ENCODE measurements at regions not wholly inside any gene's neighbourhood (a gene's known extent, or its start where the extent isn't known, plus 50 kb on each side); places are given as distances from the start of the nearest gene placed in this dataset.

DNA sequence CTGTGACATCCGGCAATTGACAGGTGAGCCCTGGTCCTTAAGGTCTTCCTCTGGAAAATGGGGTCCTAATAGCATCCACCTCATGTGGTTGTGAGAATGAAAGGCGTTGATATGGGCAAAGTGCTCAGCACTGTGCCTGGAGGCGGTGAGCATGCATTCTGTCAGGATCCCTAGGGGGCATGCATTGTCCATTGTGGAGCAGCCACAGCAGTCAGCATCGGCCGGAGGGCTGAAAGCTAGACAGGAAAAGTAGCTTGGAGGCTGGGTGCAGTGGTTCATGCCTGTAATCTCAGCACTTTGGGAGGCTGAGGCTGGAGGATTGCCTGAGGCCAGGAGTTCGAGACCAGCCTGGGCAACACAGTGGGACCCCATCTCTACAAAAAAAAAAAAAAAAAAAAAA, 122.2 kb downstream of the LHX2 start:
- TF ChIP-seq, protein P1, sequence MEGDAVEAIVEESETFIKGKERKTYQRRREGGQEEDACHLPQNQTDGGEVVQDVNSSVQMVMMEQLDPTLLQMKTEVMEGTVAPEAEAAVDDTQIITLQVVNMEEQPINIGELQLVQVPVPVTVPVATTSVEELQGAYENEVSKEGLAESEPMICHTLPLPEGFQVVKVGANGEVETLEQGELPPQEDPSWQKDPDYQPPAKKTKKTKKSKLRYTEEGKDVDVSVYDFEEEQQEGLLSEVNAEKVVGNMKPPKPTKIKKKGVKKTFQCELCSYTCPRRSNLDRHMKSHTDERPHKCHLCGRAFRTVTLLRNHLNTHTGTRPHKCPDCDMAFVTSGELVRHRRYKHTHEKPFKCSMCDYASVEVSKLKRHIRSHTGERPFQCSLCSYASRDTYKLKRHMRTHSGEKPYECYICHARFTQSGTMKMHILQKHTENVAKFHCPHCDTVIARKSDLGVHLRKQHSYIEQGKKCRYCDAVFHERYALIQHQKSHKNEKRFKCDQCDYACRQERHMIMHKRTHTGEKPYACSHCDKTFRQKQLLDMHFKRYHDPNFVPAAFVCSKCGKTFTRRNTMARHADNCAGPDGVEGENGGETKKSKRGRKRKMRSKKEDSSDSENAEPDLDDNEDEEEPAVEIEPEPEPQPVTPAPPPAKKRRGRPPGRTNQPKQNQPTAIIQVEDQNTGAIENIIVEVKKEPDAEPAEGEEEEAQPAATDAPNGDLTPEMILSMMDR (IDR thresholded peaks at IDR 0.05): no peak
- no peak for TF ChIP-seq ZFX (IDR thresholded peaks at IDR 0.05; ENCODE audit: borderline replicate concordance)

Data from 22Rv1 (cell line).